ENCODE measurements at regions not wholly inside any gene's neighbourhood (a gene's known extent, or its start where the extent isn't known, plus 50 kb on each side); places are given as distances from the start of the nearest gene placed in this dataset.
A peak's percentile ranks its signal among the peaks of the same experiment; 100 is the strongest.

DNA sequence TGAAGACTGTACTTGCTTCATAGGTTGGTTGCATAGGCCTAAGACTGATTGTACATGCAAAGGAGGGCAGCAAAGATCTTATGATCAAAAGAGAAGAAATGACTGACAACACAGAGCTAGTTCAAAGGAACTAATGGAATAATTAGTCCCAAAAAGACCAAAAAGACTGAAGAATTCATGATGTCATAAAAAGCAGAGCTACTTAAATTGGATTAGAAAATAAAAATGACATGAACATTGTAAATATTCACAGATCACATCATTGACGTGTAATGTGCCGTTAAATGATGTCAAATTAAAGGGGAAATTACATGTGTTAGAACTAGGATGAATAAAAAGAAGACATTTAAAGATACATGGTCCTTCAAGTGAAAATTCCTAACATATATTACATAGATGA lies 616.8 kb downstream of the NR4A2 start:
- Mint-ChIP-seq H3K27me3 (ENCODE audit: insufficient read depth, unreplicated experiment) (no peaks in the 10 kb centered on the region), H3K27ac (ENCODE audit: unreplicated experiment) (no peak overlapping the region), H3K9me3 (ENCODE audit: unreplicated experiment) (no peaks in the 10 kb centered on the region), H3K36me3 (ENCODE audit: insufficient read depth, unreplicated experiment) (no peaks in the 10 kb centered on the region), H3K4me3 (ENCODE audit: unreplicated experiment) (no peak overlapping the region), H3K4me1 (ENCODE audit: low read depth, unreplicated experiment) (no peaks in the 10 kb centered on the region)
- no peak for DNase-seq
- POLR2A ChIA-PET: no interaction called here
- TF ChIP-seq, protein P1, sequence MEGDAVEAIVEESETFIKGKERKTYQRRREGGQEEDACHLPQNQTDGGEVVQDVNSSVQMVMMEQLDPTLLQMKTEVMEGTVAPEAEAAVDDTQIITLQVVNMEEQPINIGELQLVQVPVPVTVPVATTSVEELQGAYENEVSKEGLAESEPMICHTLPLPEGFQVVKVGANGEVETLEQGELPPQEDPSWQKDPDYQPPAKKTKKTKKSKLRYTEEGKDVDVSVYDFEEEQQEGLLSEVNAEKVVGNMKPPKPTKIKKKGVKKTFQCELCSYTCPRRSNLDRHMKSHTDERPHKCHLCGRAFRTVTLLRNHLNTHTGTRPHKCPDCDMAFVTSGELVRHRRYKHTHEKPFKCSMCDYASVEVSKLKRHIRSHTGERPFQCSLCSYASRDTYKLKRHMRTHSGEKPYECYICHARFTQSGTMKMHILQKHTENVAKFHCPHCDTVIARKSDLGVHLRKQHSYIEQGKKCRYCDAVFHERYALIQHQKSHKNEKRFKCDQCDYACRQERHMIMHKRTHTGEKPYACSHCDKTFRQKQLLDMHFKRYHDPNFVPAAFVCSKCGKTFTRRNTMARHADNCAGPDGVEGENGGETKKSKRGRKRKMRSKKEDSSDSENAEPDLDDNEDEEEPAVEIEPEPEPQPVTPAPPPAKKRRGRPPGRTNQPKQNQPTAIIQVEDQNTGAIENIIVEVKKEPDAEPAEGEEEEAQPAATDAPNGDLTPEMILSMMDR (IDR thresholded peaks at IDR 0.05; ENCODE audit: insufficient read depth in 1 of 2, low read depth in 1 of 2, low read length in 1 of 2, severe bottlenecking in 1 of 2, unreplicated experiment in 1 of 2): no peak
- Histone ChIP-seq H3K4me1 (no peaks in the 10 kb centered on the region), H3K36me3 (ENCODE audit: control insufficient read depth, insufficient read depth, low read length) (no peaks in the 10 kb centered on the region), H3K9me3 (no peaks in the 10 kb centered on the region), H3K4me3 (ENCODE audit: low read depth, low read length) (no peak overlapping the region), H3K27me3 (replicated peaks; ENCODE audit: control insufficient read depth, insufficient read depth, low read length) (no peaks in the 10 kb centered on the region)
- intact Hi-C loops (cut with micrococcal nuclease; ENCODE audit: unreplicated experiment): loop anchor here (10.0 kb wide), 1 partner anchor 1179 kb away; no protein-coding TSS in a partner anchor
- BruUV-seq (replicated peaks): no TSS peak
- CTCF ChIA-PET: no interaction called here

DNA sequence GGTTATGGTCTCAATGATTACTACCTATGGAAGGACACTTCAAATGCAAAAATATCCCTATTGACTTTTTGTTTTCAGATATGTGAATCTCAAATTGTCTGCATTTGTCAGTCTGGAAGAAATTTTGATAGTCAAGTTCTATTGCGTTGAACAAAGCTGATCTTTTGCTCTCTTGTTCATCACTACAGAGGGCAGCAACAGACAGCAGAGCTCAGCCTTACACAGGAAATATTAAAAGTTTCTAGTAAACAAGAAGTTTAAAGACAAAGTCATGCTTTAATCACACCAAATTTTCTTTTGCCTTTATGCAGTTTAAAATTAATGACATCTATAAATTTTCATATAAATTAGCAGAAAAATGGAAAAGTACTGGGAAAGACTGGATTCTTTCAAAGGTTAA lies 617.5 kb downstream of the NR4A2 start:
- CTCF ChIA-PET: no interaction called here
- no peaks in the 10 kb centered on the region for H3K27me3 Mint-ChIP-seq (ENCODE audit: insufficient read depth, unreplicated experiment)
- intact Hi-C loops (cut with micrococcal nuclease; ENCODE audit: unreplicated experiment): loop anchor here (10.0 kb wide), 1 partner anchor 1180 kb away; no protein-coding TSS in a partner anchor

DNA sequence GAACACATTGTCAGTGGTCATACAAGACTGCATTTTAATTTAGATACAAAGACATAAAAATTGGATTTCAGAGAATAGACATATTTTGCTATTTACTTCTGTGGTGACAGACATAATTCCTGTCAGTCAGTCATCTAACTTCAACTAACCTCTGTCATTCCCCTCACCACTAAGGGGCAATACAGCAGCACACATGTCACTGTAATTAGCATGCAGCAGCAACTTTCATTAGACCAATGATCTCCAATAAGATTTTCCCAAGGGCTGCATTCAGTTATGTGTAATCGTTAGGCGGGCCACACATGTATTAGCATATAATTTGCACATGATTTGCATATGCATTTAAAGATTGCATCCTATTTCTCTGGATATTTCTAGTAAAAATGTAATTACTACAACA lies 624.5 kb downstream of the NR4A2 start:
- H3K27me3 Mint-ChIP-seq (ENCODE audit: insufficient read depth, unreplicated experiment): no peaks in the 10 kb centered on the region
- BruUV-seq (replicated peaks): no TSS peak
- H3K4me3 ChIP-seq (ENCODE audit: low read depth, low read length): no peak overlapping the region
- H3K27ac Mint-ChIP-seq (ENCODE audit: unreplicated experiment): no peak overlapping the region
- H3K9me3 ChIP-seq: no peaks in the 10 kb centered on the region
- H3K4me1 ChIP-seq: no peaks in the 10 kb centered on the region
- H3K27me3 ChIP-seq (replicated peaks; ENCODE audit: control insufficient read depth, insufficient read depth, low read length): no peaks in the 10 kb centered on the region
- H3K36me3 Mint-ChIP-seq (ENCODE audit: insufficient read depth, unreplicated experiment): no peaks in the 10 kb centered on the region
- H3K36me3 ChIP-seq (ENCODE audit: control insufficient read depth, insufficient read depth, low read length): no peaks in the 10 kb centered on the region
- no peaks in the 10 kb centered on the region for H3K4me1 Mint-ChIP-seq (ENCODE audit: low read depth, unreplicated experiment)
- DNase-seq: peak in 1 of 2 experiments; percentile 13
- ChIA-PET POLR2A (no interaction called here), CTCF (no interaction called here)
- H3K9me3 Mint-ChIP-seq (ENCODE audit: unreplicated experiment): no peaks in the 10 kb centered on the region
- intact Hi-C loops (cut with micrococcal nuclease; ENCODE audit: unreplicated experiment): loop anchor here (1.0 kb wide), 1 partner anchor 108 kb away; no protein-coding TSS in a partner anchor
- TF ChIP-seq, protein P1 (IDR thresholded peaks at IDR 0.05; ENCODE audit: insufficient read depth in 1 of 2, low read depth in 1 of 2, low read length in 1 of 2, severe bottlenecking in 1 of 2, unreplicated experiment in 1 of 2): peak in 1 of 2 experiments; percentile 50
- no peak overlapping the region for H3K4me3 Mint-ChIP-seq (ENCODE audit: unreplicated experiment)

More for the DNA sequence above, 617.5 kb downstream of the NR4A2 start:
- Mint-ChIP-seq H3K27ac (ENCODE audit: unreplicated experiment) (no peak overlapping the region), H3K4me1 (ENCODE audit: low read depth, unreplicated experiment) (no peaks in the 10 kb centered on the region), H3K4me3 (ENCODE audit: unreplicated experiment) (no peak overlapping the region), H3K9me3 (ENCODE audit: unreplicated experiment) (no peaks in the 10 kb centered on the region), H3K36me3 (ENCODE audit: insufficient read depth, unreplicated experiment) (no peaks in the 10 kb centered on the region)
- DNase-seq: no peak
- Histone ChIP-seq H3K27me3 (replicated peaks; ENCODE audit: control insufficient read depth, insufficient read depth, low read length) (no peaks in the 10 kb centered on the region), H3K9me3 (no peaks in the 10 kb centered on the region), H3K36me3 (ENCODE audit: control insufficient read depth, insufficient read depth, low read length) (no peaks in the 10 kb centered on the region), H3K4me1 (no peaks in the 10 kb centered on the region), H3K4me3 (ENCODE audit: low read depth, low read length) (no peak overlapping the region)
- TF ChIP-seq, protein P1 (IDR thresholded peaks at IDR 0.05; ENCODE audit: insufficient read depth in 1 of 2, low read depth in 1 of 2, low read length in 1 of 2, severe bottlenecking in 1 of 2, unreplicated experiment in 1 of 2): no peak
- POLR2A ChIA-PET: no interaction called here
- BruUV-seq (replicated peaks): no TSS peak

All from Caco-2 (cell line).